GM23248 (cell line): ENCODE measurements at regions not wholly inside any gene's neighbourhood (a gene's known extent, or its start where the extent isn't known, plus 50 kb on each side); places are given as distances from the start of the nearest gene placed in this dataset.
"Not testable (repeated sequence)": the region's sequence is repeated elsewhere in the genome, so short reads cannot be mapped to it uniquely, and the experiment has no call there.

Experiments
- DNase-seq: peaks from one replicate; pipeline ENCODE4 v3.0.0-alpha.2; 2015
- H2AFZ ChIP-seq: fragments of 200-600 bp; sonication (generic); 2 replicates; pipeline ENCODE4 v1.6.1; 2016; ENCODE audit warnings: antibody characterized with exemption
- H3F3A ChIP-seq: fragments of 200-600 bp; sonication (generic); 2 replicates; pipeline ENCODE4 v1.6.1; 2016; ENCODE audit warnings: mild to moderate bottlenecking, antibody characterized with exemption, mixed run types; ENCODE audit not compliant: insufficient read depth
- H3K27ac ChIP-seq: fragments of 200-600 bp; sonication (generic); 2 replicates; pipeline ENCODE4 v1.5.1; 2016; ENCODE audit warnings: mild to moderate bottlenecking
- H3K27me3 ChIP-seq: fragments of 200-600 bp; sonication (generic); replicated peaks from 2 replicates; pipeline ENCODE4 v1.6.1; 2016; ENCODE audit warnings: mild to moderate bottlenecking; ENCODE audit not compliant: insufficient read depth
- H3K36me3 ChIP-seq: fragments of 200-600 bp; sonication (generic); 2 replicates; pipeline ENCODE4 v1.6.1; 2016; ENCODE audit warnings: low read depth, mild to moderate bottlenecking
- H3K4me1 ChIP-seq: fragments of 200-600 bp; sonication (generic); 2 replicates; pipeline ENCODE4 v1.6.1; 2016; ENCODE audit warnings: mild to moderate bottlenecking; ENCODE audit not compliant: insufficient read depth
- H3K4me2 ChIP-seq: fragments of 200-600 bp; sonication (generic); one replicate; pipeline ENCODE4 v1.6.1; 2016; ENCODE audit warnings: mild to moderate bottlenecking; ENCODE audit not compliant: unreplicated experiment
- H3K4me3 ChIP-seq: fragments of 200-600 bp; sonication (generic); 2 replicates; pipeline ENCODE4 v1.5.1; 2016; ENCODE audit warnings: mild to moderate bottlenecking
- H3K79me2 ChIP-seq: fragments of 200-600 bp; sonication (generic); 2 replicates; pipeline ENCODE4 v1.6.1; 2016; ENCODE audit warnings: mild to moderate bottlenecking; ENCODE audit not compliant: insufficient read depth
- H3K9ac ChIP-seq: fragments of 200-600 bp; sonication (generic); 2 replicates; pipeline ENCODE4 v1.6.1; 2016; ENCODE audit warnings: mild to moderate bottlenecking
- H3K9me2 ChIP-seq: fragments of 200-600 bp; sonication (generic); 2 replicates; pipeline ENCODE4 v1.6.1; 2016; ENCODE audit warnings: mixed run types, mild to moderate bottlenecking, moderate library complexity; ENCODE audit not compliant: insufficient read depth
- H3K9me3 ChIP-seq: fragments of 200-600 bp; sonication (generic); one replicate; pipeline ENCODE4 v1.6.1; 2017; ENCODE audit warnings: low read depth
- H4K20me1 ChIP-seq: fragments of 200-600 bp; sonication (generic); 2 replicates; pipeline ENCODE4 v1.6.0; 2016; ENCODE audit not compliant: insufficient read depth
- EZH2 ChIP-seq: fragments of 200-600 bp; sonication (generic); IDR thresholded peaks from 2 replicates; pipeline ENCODE4 v1.6.1; 2018; ENCODE audit warnings: antibody characterized with exemption, mild to moderate bottlenecking; ENCODE audit not compliant: insufficient read depth, poor library complexity, severe bottlenecking
- EZH2phosphoT487 ChIP-seq: fragments of 200-600 bp; sonication (generic); IDR thresholded peaks from 2 replicates; pipeline ENCODE4 v1.6.1; 2018; ENCODE audit warnings: antibody characterized with exemption, moderate library complexity, mild to moderate bottlenecking, low read depth; ENCODE audit not compliant: insufficient read depth
- WGBS, 2 experiments: methylation state at CpG; one replicate each; pipeline ENCODE4 v1.1.6; 2015 to 2017; ENCODE audit warnings: low lambda C conversion rate in 2 of 2, low coverage in 1 of 2; ENCODE audit errors: missing lambda C conversion rate in 2 of 2; 5-methylcytosine and 5-hydroxymethylcytosine counted together
- in situ Hi-C: fragments of 300-500 bp; cut with MboI; formaldehyde crosslinking; loops from 2 replicates; pipeline ENCODE4 v1.15.0; 2020

DNA sequence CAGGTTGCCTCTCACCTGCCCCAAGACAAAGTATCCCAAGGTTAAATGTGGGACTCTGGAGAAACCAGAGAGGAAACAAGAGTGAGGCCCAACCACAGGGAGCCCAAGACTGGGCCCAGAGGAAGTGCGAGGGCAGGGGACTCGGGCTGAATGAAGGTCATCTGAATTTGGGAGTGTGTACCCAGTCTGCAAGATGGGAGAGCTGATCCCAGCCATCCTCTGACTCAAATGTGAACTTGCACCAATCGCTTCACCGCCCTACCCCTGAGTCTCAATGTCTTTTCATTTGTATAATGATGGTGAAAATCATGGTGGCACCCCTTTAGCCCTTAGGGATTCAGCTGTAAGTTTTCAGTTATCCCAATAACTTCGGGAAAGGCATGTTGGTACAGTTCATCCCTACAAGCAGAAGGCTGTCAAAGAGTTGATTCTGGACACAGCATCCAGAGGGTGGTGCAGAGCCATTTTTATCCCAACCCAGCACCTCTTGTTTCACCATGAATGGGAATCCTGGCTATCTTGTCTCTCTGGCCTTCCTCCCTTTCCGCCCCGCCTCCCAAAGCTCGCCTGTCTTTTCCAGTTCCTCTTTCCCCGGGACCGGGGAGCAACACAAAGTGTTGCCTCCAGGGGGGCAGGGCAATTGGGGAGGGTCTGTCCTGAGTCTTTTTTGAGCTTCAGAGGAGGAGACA lies 123.4 kb downstream of the NUFIP1 start:
- no peaks in the 10 kb centered on the region for H3K27me3 ChIP-seq

DNA sequence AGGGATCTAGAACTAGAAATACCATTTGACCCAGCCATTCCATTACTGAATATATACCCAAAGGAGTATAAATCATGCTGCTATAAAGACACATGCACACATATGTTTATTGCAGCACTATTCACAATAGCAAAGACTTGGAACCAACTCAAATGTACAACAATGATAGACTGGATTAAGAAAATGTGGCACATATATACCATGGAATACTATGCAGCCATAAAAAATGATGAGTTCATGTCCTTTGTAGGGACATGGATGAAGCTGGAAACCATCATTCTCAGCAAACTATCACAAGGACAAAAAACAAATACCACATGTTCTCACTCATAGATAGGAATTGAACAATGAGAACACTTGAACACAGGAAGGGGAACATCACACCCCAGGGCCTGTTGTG lies 125.6 kb downstream of the NUFIP1 start:
- H3F3A ChIP-seq, H2AFZ ChIP-seq, H3K9ac ChIP-seq, H3K79me2 ChIP-seq, H3K4me1 ChIP-seq, H3K36me3 ChIP-seq, H3K27ac ChIP-seq, H4K20me1 ChIP-seq, DNase-seq, H3K9me3 ChIP-seq, H3K9me2 ChIP-seq, H3K4me3 ChIP-seq, H3K27me3 ChIP-seq, H3K4me2 ChIP-seq, in situ Hi-C loops: not testable (repeated sequence)

More for the DNA sequence above, 123.4 kb downstream of the NUFIP1 start:
- no peaks in the 10 kb centered on the region for H3F3A ChIP-seq
- no peaks in the 10 kb centered on the region for H3K9me2 ChIP-seq
- TF ChIP-seq EZH2phosphoT487: no peak
- TF ChIP-seq EZH2: no peak
- no peaks in the 10 kb centered on the region for H3K36me3 ChIP-seq
- H2AFZ ChIP-seq: no peak overlapping the region
- H3K9me3 ChIP-seq: no peaks in the 10 kb centered on the region
- H3K4me3 ChIP-seq: no peak overlapping the region
- H3K9ac ChIP-seq: no peak overlapping the region
- no peaks in the 10 kb centered on the region for H3K79me2 ChIP-seq
- WGBS, 2 experiments: 83 to 86% methylated on average over 10 of the region's 10 CpGs
- H3K4me2 ChIP-seq: no peak overlapping the region
- DNase-seq: no peak
- in situ Hi-C loops: no loop called here
- no peaks in the 10 kb centered on the region for H3K4me1 ChIP-seq
- H3K27ac ChIP-seq: no peak overlapping the region
- H4K20me1 ChIP-seq: no peaks in the 10 kb centered on the region

DNA sequence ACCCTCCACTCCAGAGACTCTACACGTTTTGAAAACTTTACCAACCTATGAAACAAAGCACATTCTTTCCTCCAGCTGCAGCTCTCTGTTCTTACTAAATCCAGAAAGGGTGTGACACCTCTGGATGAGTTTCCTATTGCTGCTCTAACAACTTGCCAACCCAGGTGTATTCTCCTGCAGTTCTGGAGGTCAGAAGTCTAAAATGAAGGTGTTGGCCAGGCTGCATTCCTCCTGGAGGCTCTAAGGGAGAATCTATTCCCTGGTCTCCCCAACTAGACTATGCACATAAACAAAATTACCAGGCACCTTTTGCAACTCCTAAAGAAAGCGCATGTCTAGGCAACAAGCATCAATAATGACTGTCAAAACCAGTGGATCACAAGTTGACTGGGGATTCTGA lies 128.8 kb downstream of the NUFIP1 start:
- DNase-seq: no peak

DNA sequence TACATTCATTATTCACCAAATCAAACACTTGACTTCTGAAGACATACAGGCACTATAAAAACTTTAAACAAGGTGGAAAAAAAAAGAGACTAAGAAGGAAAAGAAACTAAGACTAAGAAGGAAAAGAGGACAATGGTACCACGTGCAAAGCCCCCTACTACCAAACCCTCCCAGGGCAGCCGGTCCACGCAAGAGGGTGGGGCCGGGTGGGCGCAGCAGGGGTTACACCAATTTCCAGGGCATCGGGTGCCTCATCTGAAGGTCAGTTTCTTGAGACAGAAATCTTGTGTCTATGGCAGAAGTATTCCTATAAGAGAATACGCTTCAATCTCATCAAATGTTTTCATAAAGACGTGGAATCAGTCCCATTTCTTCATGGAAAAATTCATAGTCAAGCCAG lies 131.5 kb downstream of the NUFIP1 start:
- Histone ChIP-seq H3K27me3 (no peaks in the 10 kb centered on the region), H3F3A (no peaks in the 10 kb centered on the region), H3K9me3 (no peaks in the 10 kb centered on the region), H2AFZ (no peak overlapping the region), H3K27ac (no peak overlapping the region), H3K9ac (no peak overlapping the region), H3K4me3 (no peak overlapping the region), H3K36me3 (no peaks in the 10 kb centered on the region), H3K79me2 (no peaks in the 10 kb centered on the region), H3K4me1 (no peaks in the 10 kb centered on the region), H3K9me2 (no peaks in the 10 kb centered on the region), H3K4me2 (no peak overlapping the region), H4K20me1 (no peaks in the 10 kb centered on the region)
- TF ChIP-seq EZH2 (no peak), EZH2phosphoT487 (no peak)
- WGBS, 2 experiments: 77 to 78% methylated on average over 7 to 8 of the region's 8 CpGs
- no peak for DNase-seq
- in situ Hi-C loops: no loop called here

More for the DNA sequence above, 128.8 kb downstream of the NUFIP1 start:
- no peaks in the 10 kb centered on the region for H3F3A ChIP-seq
- no peak overlapping the region for H3K9ac ChIP-seq
- no peaks in the 10 kb centered on the region for H3K27me3 ChIP-seq
- in situ Hi-C loops: no loop called here
- H3K36me3 ChIP-seq: no peaks in the 10 kb centered on the region
- no peaks in the 10 kb centered on the region for H3K79me2 ChIP-seq
- no peak overlapping the region for H3K4me2 ChIP-seq
- no peak overlapping the region for H3K4me3 ChIP-seq
- TF ChIP-seq EZH2phosphoT487 (no peak), EZH2 (no peak)
- no peak overlapping the region for H3K27ac ChIP-seq
- no peaks in the 10 kb centered on the region for H3K9me2 ChIP-seq
- H3K4me1 ChIP-seq: no peaks in the 10 kb centered on the region
- H2AFZ ChIP-seq: no peak overlapping the region
- no peaks in the 10 kb centered on the region for H3K9me3 ChIP-seq
- 51 to 53% methylated on average over 2 of the region's 2 CpGs for WGBS, 2 experiments
- H4K20me1 ChIP-seq: no peaks in the 10 kb centered on the region

DNA sequence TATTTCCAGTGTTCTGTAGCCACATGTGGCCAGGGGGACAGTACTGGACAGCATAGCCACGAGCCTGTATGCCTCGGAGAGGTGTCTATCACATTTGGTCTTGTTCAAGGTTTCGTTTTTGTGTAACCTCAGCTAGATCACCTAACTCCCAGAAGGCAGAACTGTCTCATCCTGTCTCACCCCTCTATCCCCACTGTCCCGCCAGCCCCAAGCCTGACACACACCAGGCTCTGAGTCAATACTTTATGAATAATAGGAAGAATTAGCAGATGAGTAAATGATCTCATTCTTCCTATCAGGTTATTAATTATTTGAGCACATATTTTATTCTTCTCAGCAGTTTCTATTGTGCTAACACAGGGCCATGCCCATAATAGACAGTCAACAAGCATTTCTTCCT lies 132.2 kb downstream of the NUFIP1 start:
- Histone ChIP-seq H4K20me1 (no peaks in the 10 kb centered on the region), H3K36me3 (no peaks in the 10 kb centered on the region), H3F3A (no peaks in the 10 kb centered on the region), H3K79me2 (no peaks in the 10 kb centered on the region), H3K9ac (no peak overlapping the region), H2AFZ (no peak overlapping the region), H3K27me3 (no peaks in the 10 kb centered on the region), H3K4me3 (no peak overlapping the region), H3K4me2 (no peak overlapping the region), H3K9me3 (no peaks in the 10 kb centered on the region), H3K4me1 (no peaks in the 10 kb centered on the region), H3K9me2 (no peaks in the 10 kb centered on the region), H3K27ac (no peak overlapping the region)
- peak; percentile 51 for DNase-seq
- WGBS, 2 experiments: 45 to 47% methylated on average over 4 of the region's 4 CpGs
- in situ Hi-C loops: no loop called here
- no peak for TF ChIP-seq EZH2
- no peak for TF ChIP-seq EZH2phosphoT487
